AG04450 (cell line): ENCODE measurements at regions not wholly inside any gene's neighbourhood (a gene's known extent, or its start where the extent isn't known, plus 50 kb on each side); places are given as distances from the start of the nearest gene placed in this dataset.

Source experiments
- CTCF ChIA-PET: fragments of 300-600, 350-600 bp; formaldehyde crosslinking; extraction: SDS; loops from one replicate; lab custom pipeline; 2022; ENCODE audit warnings: antibody characterized with exemption, inconsistent platforms; lab: Charles Lee
- POLR2A ChIA-PET: fragments of 350-600 bp; formaldehyde crosslinking; extraction: SDS; loops from one replicate; lab custom pipeline; 2021; ENCODE audit warnings: antibody characterized with exemption, inconsistent platforms; lab: Yijun Ruan, JAX
- DNase-seq: peaks from one replicate; pipeline ENCODE4 v3.0.0-alpha.2; 2011; ENCODE audit warnings: low read depth, low spot score
- H3K27ac ChIP-seq: one replicate; pipeline ENCODE4 v1.5.1; 2012; ENCODE audit warnings: low read depth, low read length, control low read depth
- H3K27me3 ChIP-seq: one replicate; pipeline ENCODE4 v1.6.0; 2012; ENCODE audit warnings: low read length; ENCODE audit not compliant: control insufficient read depth, insufficient read depth
- H3K4me3 ChIP-seq: 2 replicates; pipeline ENCODE4 v1.5.1; 2011; ENCODE audit warnings: mild to moderate bottlenecking, low read depth, low read length, control low read depth
- H3K9me3 ChIP-seq: 2 replicates; pipeline ENCODE4 v1.5.1; 2012; ENCODE audit warnings: low read length; ENCODE audit not compliant: control insufficient read depth, insufficient read depth
- TF ChIP-seq, protein P1 (sequence below): IDR thresholded peaks from 2 replicates; pipeline ENCODE4 v1.5.1; 2011; ENCODE audit warnings: low read depth, low read length, control low read depth, inconsistent platforms

DNA sequence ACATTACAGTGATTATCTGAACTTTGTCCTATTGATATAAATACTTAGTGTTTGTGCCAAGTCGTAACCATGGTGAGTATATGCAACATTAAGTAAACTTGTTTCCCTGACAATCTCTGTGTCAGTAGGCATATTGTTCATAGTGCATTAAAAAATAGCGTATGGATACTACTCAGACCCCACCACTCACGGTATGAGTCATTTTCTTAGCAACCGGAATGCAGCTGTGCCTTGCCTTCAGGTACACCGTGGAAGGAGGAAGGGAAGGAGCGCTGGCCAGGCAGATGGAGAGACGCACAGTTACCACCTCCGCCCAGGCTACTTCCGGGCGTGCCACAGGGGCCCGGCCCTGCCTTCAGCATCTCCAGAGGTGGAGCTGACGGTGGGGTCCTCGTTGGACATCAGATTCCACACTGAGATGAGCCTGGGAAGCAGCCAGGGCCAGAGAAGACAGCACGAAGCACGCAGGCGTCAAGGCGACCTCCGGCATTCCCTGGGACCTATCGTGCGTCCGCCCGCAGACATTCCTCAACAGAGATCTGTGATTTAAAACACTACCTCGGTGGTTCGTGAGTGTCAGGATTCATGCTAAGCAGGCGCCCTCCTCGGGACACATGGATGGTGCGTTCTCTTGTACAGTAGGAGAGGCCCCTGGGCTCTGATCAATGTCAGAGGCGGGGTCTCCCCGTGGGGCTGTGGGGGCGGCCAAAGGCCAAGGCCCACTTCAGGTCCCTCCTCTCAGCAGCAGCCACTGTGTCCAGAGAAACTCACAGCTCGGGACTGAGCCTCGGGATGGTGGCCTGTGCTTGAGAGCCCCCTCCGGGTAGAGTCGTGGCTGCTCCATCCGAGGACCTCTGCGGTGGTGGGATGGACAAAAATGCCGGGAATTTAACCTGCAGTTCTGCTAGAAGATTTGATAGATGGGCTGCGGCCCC lies 82.2 kb upstream of the HDAC4 start:
- ChIA-PET POLR2A (no interaction called here), CTCF (no interaction called here)
- Histone ChIP-seq H3K27me3 (no peaks in the 10 kb centered on the region), H3K9me3 (peaks cover 30% of the 10 kb centered on the region), H3K4me3 (no peak overlapping the region), H3K27ac (no peak overlapping the region)
- TF ChIP-seq, protein P1, sequence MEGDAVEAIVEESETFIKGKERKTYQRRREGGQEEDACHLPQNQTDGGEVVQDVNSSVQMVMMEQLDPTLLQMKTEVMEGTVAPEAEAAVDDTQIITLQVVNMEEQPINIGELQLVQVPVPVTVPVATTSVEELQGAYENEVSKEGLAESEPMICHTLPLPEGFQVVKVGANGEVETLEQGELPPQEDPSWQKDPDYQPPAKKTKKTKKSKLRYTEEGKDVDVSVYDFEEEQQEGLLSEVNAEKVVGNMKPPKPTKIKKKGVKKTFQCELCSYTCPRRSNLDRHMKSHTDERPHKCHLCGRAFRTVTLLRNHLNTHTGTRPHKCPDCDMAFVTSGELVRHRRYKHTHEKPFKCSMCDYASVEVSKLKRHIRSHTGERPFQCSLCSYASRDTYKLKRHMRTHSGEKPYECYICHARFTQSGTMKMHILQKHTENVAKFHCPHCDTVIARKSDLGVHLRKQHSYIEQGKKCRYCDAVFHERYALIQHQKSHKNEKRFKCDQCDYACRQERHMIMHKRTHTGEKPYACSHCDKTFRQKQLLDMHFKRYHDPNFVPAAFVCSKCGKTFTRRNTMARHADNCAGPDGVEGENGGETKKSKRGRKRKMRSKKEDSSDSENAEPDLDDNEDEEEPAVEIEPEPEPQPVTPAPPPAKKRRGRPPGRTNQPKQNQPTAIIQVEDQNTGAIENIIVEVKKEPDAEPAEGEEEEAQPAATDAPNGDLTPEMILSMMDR, result no peak
- DNase-seq, result no peak

DNA sequence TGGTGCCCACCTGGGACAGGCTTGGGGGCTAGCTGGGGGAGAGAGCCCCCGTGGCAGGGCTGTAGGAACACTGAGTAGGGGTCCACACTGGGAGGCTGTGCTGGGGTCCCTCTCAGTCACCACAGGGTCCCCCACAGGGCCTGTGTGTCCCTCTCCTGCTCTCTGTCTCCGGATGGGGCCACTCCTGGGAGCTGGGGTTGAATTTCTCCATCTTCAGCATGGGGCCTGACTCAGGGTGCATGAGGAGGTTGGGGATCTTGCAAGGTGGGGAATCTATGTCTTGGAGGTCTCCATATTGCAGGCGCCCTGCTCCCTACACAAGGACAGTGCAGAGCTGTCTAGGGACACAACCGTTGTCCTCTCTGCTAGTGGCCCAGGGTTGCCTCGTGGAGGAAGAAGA lies 78.7 kb upstream of the HDAC4 start:
- POLR2A ChIA-PET, result no interaction called here
- Histone ChIP-seq H3K9me3 (peaks cover 60% of the 10 kb centered on the region), H3K27ac (no peak overlapping the region), H3K4me3 (no peak overlapping the region), H3K27me3 (no peaks in the 10 kb centered on the region)
- TF ChIP-seq, protein P1, result no peak
- CTCF ChIA-PET, result no interaction called here
- DNase-seq, result no peak

DNA sequence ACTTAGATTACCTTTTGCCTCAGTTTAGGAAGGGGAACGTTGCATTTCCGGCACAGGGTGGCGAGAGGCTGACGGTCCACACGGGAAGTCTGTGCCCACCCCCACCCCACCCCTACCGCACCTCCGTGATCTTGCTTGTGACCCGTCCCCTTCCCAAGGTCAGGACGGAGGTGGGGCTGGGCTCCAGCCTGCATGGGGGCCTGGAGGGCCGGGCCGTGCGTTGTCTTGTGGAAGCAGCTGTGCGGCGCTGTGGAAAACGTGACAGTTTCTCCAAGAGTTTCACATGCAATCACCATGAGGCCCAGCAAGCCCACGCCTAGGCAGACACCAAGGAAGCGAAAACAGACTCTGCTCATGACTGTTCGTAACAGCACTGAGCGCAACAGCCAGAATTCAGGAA lies 76.8 kb upstream of the HDAC4 start:
- ChIA-PET POLR2A (no interaction called here), CTCF (no interaction called here)
- TF ChIP-seq, protein P1, result no peak
- Histone ChIP-seq H3K27ac (no peak overlapping the region), H3K9me3 (peaks cover 58% of the 10 kb centered on the region), H3K4me3 (no peak overlapping the region), H3K27me3 (no peaks in the 10 kb centered on the region)
- DNase-seq, result no peak

DNA sequence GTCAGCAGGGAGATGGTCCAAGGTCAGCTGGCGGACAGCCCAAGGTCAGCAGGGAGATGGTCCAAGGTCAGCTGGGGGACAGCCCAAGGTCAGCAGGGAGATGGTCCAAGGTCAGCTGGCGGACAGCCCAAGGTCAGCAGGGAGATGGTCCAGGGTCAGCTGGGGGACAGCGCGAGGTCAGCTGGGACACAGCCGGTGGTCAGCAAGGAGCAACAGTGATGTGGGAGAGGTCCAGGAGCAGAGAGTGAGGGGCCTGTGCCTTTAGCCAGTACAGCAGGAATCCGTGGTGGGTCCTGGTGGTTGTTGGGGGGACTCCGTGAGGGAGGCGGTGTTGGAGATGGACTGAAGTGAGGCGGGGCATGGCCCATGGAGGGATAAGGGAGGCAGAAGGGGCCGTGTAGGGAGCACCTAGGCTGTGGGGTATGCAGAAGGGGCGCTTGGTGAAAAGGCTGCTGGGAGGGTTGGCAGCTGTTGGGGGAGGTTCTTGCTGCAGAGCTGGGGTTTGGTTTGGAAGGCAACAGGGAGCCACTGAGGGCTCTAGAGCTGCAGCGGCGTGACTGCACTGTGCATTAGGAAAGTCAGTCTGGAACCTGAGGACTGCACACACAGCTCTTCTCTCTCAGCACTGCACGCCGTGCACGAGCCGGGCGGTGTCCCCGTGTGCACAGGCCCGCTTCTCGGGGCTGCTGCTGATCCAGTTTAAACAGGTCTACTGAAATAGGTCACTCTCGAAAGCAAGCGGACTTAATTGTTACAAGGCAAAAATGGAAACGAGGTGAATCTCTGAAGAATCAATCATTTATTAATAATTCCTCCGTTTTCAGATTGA lies 76.2 kb upstream of the HDAC4 start:
- POLR2A ChIA-PET, result no interaction called here
- CTCF ChIA-PET, result no interaction called here
- Histone ChIP-seq H3K27me3 (no peaks in the 10 kb centered on the region), H3K27ac (no peak overlapping the region), H3K4me3 (no peak overlapping the region), H3K9me3 (peaks cover 61% of the 10 kb centered on the region)
- DNase-seq, result no peak
- TF ChIP-seq, protein P1, result no peak
